Ishikawa (cell line): ENCODE measurements at regions not wholly inside any gene's neighbourhood (a gene's known extent, or its start where the extent isn't known, plus 50 kb on each side); places are given as distances from the start of the nearest gene placed in this dataset.
"Not testable (repeated sequence)": the region's sequence is repeated elsewhere in the genome, so short reads cannot be mapped to it uniquely, and the experiment has no call there.

Experiments used
- CEBPB ChIP-seq: IDR thresholded peaks from 2 replicates; pipeline ENCODE4 v1.6.1; 2012
- EGR1 ChIP-seq: IDR thresholded peaks from 2 replicates; pipeline ENCODE4 v1.6.1; 2012
- EP300 ChIP-seq: IDR thresholded peaks from 2 replicates; pipeline ENCODE4 v1.6.1; 2012; ENCODE audit warnings: borderline replicate concordance
- FOXM1 ChIP-seq: IDR thresholded peaks from 2 replicates; pipeline ENCODE4 v1.6.1; 2012; ENCODE audit warnings: low read depth, borderline replicate concordance
- MAX ChIP-seq: IDR thresholded peaks from 2 replicates; pipeline ENCODE4 v1.6.1; 2012
- NFIC ChIP-seq: IDR thresholded peaks from 2 replicates; pipeline ENCODE4 v1.6.1; 2012
- RAD21 ChIP-seq: IDR thresholded peaks from 2 replicates; pipeline ENCODE4 v1.6.1; 2012; ENCODE audit warnings: low read depth
- REST ChIP-seq: IDR thresholded peaks from 2 replicates; pipeline ENCODE4 v1.6.1; 2012; ENCODE audit warnings: low read depth, mild to moderate bottlenecking
- TAF1 ChIP-seq: IDR thresholded peaks from 2 replicates; pipeline ENCODE4 v1.6.1; 2012; ENCODE audit warnings: low read depth, mild to moderate bottlenecking
- TCF12 ChIP-seq: IDR thresholded peaks from 2 replicates; pipeline ENCODE4 v1.6.1; 2012; ENCODE audit warnings: low read depth
- TEAD4 ChIP-seq: IDR thresholded peaks from 2 replicates; pipeline ENCODE4 v1.6.1; 2012
- USF1 ChIP-seq: IDR thresholded peaks from 2 replicates; pipeline ENCODE4 v1.6.1; 2012
- YY1 ChIP-seq: IDR thresholded peaks from 2 replicates; pipeline ENCODE4 v1.6.1; 2012; ENCODE audit warnings: low read depth
- ZBTB7A ChIP-seq: IDR thresholded peaks from 2 replicates; pipeline ENCODE4 v1.6.1; 2012; ENCODE audit warnings: low read depth

- TF ChIP-seq TEAD4 (peak; percentile 79), TCF12 (peak; percentile 94), RAD21 (peak; percentile 21; the same call in 1 of the 2 replicates), EP300 (peak; percentile 91), MAX (0 out of 2 replicates have a peak, but pooled peaks have one; percentile 6), NFIC (peak; percentile 77), YY1 (peak; percentile 35; the same call in 1 of the 2 replicates), FOXM1 (peak; percentile 97)
- TF ChIP-seq REST, TAF1, EGR1, USF1, ZBTB7A, CEBPB: not testable (repeated sequence)
Observed at GRCh38 chr9:63346310-63347048, 1938.5 kb downstream of the FOXD4L5 start.
